ENCODE measurements at regions not wholly inside any gene's neighbourhood (a gene's known extent, or its start where the extent isn't known, plus 50 kb on each side); places are given as distances from the start of the nearest gene placed in this dataset.

GRCh38 chr10:2970190-2970823 lies 97.0 kb upstream of the PFKP start:
- intact Hi-C loops (cut with micrococcal nuclease), result no loop called here
- ChIA-PET POLR2A (interaction anchor here (0.6 kb wide), 1 partner anchor 18 kb away, joined by 3 read pairs; no protein-coding TSS in a partner anchor), CTCF (no interaction called here)
- Mint-ChIP-seq H3K9me3 (no peaks in the 10 kb centered on the region), H3K27me3 (peaks cover 0 to 16% (median 7%) of the 10 kb centered on the region in 5 donors), H3K4me3 (no peak overlapping the region), H3K4me1 (no peaks in the 10 kb centered on the region), H3K27ac (no peak overlapping the region), H3K36me3 (no peaks in the 10 kb centered on the region)
- no peaks in the 10 kb centered on the region for H3K27me3 ChIP-seq (ENCODE audit: control insufficient read depth in 2 of 2, insufficient read depth in 2 of 2, low read length in 2 of 2)
- ATAC-seq, result no peak
- H3K27ac ChIP-seq (ENCODE audit: low read depth, low read length), result no peak overlapping the region
- no peaks in the 10 kb centered on the region for H3K4me1 ChIP-seq (ENCODE audit: control insufficient read depth in 2 of 2, insufficient read depth in 2 of 2, low read length in 2 of 2)
- H3K9me3 ChIP-seq (ENCODE audit: control insufficient read depth in 2 of 3, low read length in 3 of 3), result no peaks in the 10 kb centered on the region
- no peak for DNase-seq
- H3K36me3 ChIP-seq (ENCODE audit: control insufficient read depth in 2 of 3, insufficient read depth in 3 of 3, low read length in 3 of 3), result no peaks in the 10 kb centered on the region
- H3K4me3 ChIP-seq (ENCODE audit: low read length), result no peak overlapping the region

DNA sequence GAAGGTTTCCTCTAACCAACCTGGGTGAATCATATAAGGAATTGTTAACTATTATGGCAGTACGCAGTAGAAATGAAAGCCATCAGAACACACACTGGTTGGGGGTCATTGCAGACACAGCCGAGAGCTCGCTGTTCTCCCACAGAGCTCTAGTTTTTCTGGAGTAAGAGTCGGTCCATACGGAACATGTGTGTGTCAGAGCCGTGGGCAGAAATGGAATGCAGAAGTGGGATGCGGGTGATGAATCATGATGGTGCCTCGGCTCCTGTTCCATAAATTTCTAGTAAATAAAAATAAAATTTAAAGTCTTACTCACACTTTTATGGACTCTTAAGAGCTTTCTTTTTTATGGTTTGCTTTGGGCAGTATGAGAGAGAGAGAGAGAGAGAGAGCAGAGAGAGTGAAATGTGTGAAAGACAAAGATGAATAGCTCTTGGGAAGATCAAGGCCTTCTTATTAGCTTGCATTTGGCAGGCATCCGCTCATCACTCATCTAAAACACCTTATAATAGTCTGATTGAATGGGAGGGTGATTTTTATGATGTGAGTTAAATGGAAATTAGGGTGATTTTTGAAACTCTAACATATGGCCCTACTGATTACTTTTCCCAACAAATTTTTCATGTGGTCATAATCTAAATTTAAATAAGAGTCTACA lies 98.8 kb upstream of the PFKP start:
- ATAC-seq, result no peak
- H3K27ac ChIP-seq (ENCODE audit: low read depth, low read length), result no peak overlapping the region
- no peak for DNase-seq
- H3K36me3 ChIP-seq (ENCODE audit: control insufficient read depth in 2 of 3, insufficient read depth in 3 of 3, low read length in 3 of 3), result no peaks in the 10 kb centered on the region
- Mint-ChIP-seq H3K27me3 (peaks cover 0 to 25% (median 15%) of the 10 kb centered on the region in 5 donors), H3K9me3 (peaks cover 0 to 5% (median 0%) of the 10 kb centered on the region in 11 donors), H3K36me3 (no peaks in the 10 kb centered on the region), H3K4me1 (no peaks in the 10 kb centered on the region), H3K4me3 (no peak overlapping the region), H3K27ac (no peak overlapping the region)
- ChIA-PET POLR2A (no interaction called here), CTCF (interaction anchor here (0.6 kb wide), 1 partner anchor 40 kb away, joined by 3 read pairs; no protein-coding TSS in a partner anchor)
- no peak overlapping the region for H3K4me3 ChIP-seq (ENCODE audit: low read length)
- H3K9me3 ChIP-seq (ENCODE audit: control insufficient read depth in 2 of 3, low read length in 3 of 3), result no peaks in the 10 kb centered on the region
- H3K4me1 ChIP-seq (ENCODE audit: control insufficient read depth in 2 of 2, insufficient read depth in 2 of 2, low read length in 2 of 2), result no peaks in the 10 kb centered on the region
- intact Hi-C loops (cut with micrococcal nuclease), result no loop called here
- H3K27me3 ChIP-seq (ENCODE audit: control insufficient read depth in 2 of 2, insufficient read depth in 2 of 2, low read length in 2 of 2), result no peaks in the 10 kb centered on the region

GRCh38 chr10:2966134-2966533 lies 101.2 kb upstream of the PFKP start:
- Histone ChIP-seq H3K4me3 (ENCODE audit: low read length) (no peak overlapping the region), H3K4me1 (ENCODE audit: control insufficient read depth in 2 of 2, insufficient read depth in 2 of 2, low read length in 2 of 2) (no peaks in the 10 kb centered on the region), H3K36me3 (ENCODE audit: control insufficient read depth in 2 of 3, insufficient read depth in 3 of 3, low read length in 3 of 3) (no peaks in the 10 kb centered on the region), H3K27me3 (ENCODE audit: control insufficient read depth in 2 of 2, insufficient read depth in 2 of 2, low read length in 2 of 2) (no peaks in the 10 kb centered on the region), H3K27ac (ENCODE audit: low read depth, low read length) (no peak overlapping the region), H3K9me3 (ENCODE audit: control insufficient read depth in 2 of 3, low read length in 3 of 3) (no peaks in the 10 kb centered on the region)
- H3K27ac Mint-ChIP-seq, result no peak overlapping the region
- no peak overlapping the region for H3K4me3 Mint-ChIP-seq
- H3K4me1 Mint-ChIP-seq, result no peaks in the 10 kb centered on the region
- H3K36me3 Mint-ChIP-seq, result no peaks in the 10 kb centered on the region
- intact Hi-C loops (cut with micrococcal nuclease), result no loop called here
- H3K9me3 Mint-ChIP-seq, result peaks cover 0 to 5% (median 0%) of the 10 kb centered on the region in 11 donors
- ChIA-PET CTCF (no interaction called here), POLR2A (no interaction called here)
- DNase-seq (no peak), ATAC-seq (no peak)
- peaks cover 6 to 30% (median 15%) of the 10 kb centered on the region in 5 donors for H3K27me3 Mint-ChIP-seq

- intact Hi-C loops (cut with micrococcal nuclease), result no loop called here
- peaks cover 6 to 34% (median 19%) of the 10 kb centered on the region in 5 donors for H3K27me3 Mint-ChIP-seq
- ChIA-PET POLR2A (no interaction called here), CTCF (no interaction called here)
- peaks cover 0 to 5% (median 0%) of the 10 kb centered on the region in 11 donors for H3K9me3 Mint-ChIP-seq
- DNase-seq, result no peak
- Histone ChIP-seq H3K4me3 (ENCODE audit: low read length) (no peak overlapping the region), H3K27ac (ENCODE audit: low read depth, low read length) (no peak overlapping the region), H3K4me1 (ENCODE audit: control insufficient read depth in 2 of 2, insufficient read depth in 2 of 2, low read length in 2 of 2) (no peaks in the 10 kb centered on the region), H3K36me3 (ENCODE audit: control insufficient read depth in 2 of 3, insufficient read depth in 3 of 3, low read length in 3 of 3) (no peaks in the 10 kb centered on the region), H3K9me3 (ENCODE audit: control insufficient read depth in 2 of 3, low read length in 3 of 3) (no peaks in the 10 kb centered on the region), H3K27me3 (ENCODE audit: control insufficient read depth in 2 of 2, insufficient read depth in 2 of 2, low read length in 2 of 2) (no peaks in the 10 kb centered on the region)
- H3K4me3 Mint-ChIP-seq, result no peak overlapping the region
- peaks cover 0 to 1% (median 0%) of the 10 kb centered on the region in 7 donors for H3K4me1 Mint-ChIP-seq
- H3K36me3 Mint-ChIP-seq, result no peaks in the 10 kb centered on the region
- ATAC-seq, result no peak
- no peak overlapping the region for H3K27ac Mint-ChIP-seq
Measured at GRCh38 chr10:2964632-2965296, 102.6 kb upstream of the PFKP start.

GRCh38 chr10:2963889-2964631 lies 103.3 kb upstream of the PFKP start:
- no peaks in the 10 kb centered on the region for H3K36me3 ChIP-seq (ENCODE audit: control insufficient read depth in 2 of 3, insufficient read depth in 3 of 3, low read length in 3 of 3)
- no peaks in the 10 kb centered on the region for H3K4me1 ChIP-seq (ENCODE audit: control insufficient read depth in 2 of 2, insufficient read depth in 2 of 2, low read length in 2 of 2)
- ChIA-PET CTCF (no interaction called here), POLR2A (no interaction called here)
- no peak overlapping the region for H3K4me3 ChIP-seq (ENCODE audit: low read length)
- no peaks in the 10 kb centered on the region for H3K27me3 ChIP-seq (ENCODE audit: control insufficient read depth in 2 of 2, insufficient read depth in 2 of 2, low read length in 2 of 2)
- Mint-ChIP-seq H3K4me1 (peaks cover 0 to 1% (median 0%) of the 10 kb centered on the region in 7 donors), H3K27ac (no peak overlapping the region), H3K4me3 (no peak overlapping the region), H3K27me3 (peaks cover 6 to 36% (median 19%) of the 10 kb centered on the region in 5 donors), H3K36me3 (no peaks in the 10 kb centered on the region), H3K9me3 (peaks cover 0 to 5% (median 0%) of the 10 kb centered on the region in 11 donors)
- DNase-seq, result no peak
- no peak for ATAC-seq
- no peaks in the 10 kb centered on the region for H3K9me3 ChIP-seq (ENCODE audit: control insufficient read depth in 2 of 3, low read length in 3 of 3)
- intact Hi-C loops (cut with micrococcal nuclease), result no loop called here
- no peak overlapping the region for H3K27ac ChIP-seq (ENCODE audit: low read depth, low read length)

- H3K4me1 Mint-ChIP-seq, result peaks cover 0 to 1% (median 0%) of the 10 kb centered on the region in 7 donors
- Histone ChIP-seq H3K9me3 (ENCODE audit: control insufficient read depth in 2 of 3, low read length in 3 of 3) (no peaks in the 10 kb centered on the region), H3K4me3 (ENCODE audit: low read length) (no peak overlapping the region), H3K27me3 (ENCODE audit: control insufficient read depth in 2 of 2, insufficient read depth in 2 of 2, low read length in 2 of 2) (no peaks in the 10 kb centered on the region), H3K27ac (ENCODE audit: low read depth, low read length) (no peak overlapping the region), H3K4me1 (ENCODE audit: control insufficient read depth in 2 of 2, insufficient read depth in 2 of 2, low read length in 2 of 2) (no peaks in the 10 kb centered on the region), H3K36me3 (ENCODE audit: control insufficient read depth in 2 of 3, insufficient read depth in 3 of 3, low read length in 3 of 3) (no peaks in the 10 kb centered on the region)
- ATAC-seq, result no peak
- intact Hi-C loops (cut with micrococcal nuclease), result no loop called here
- ChIA-PET POLR2A (no interaction called here), CTCF (no interaction called here)
- H3K4me3 Mint-ChIP-seq, result no peak overlapping the region
- peaks cover 0 to 5% (median 0%) of the 10 kb centered on the region in 11 donors for H3K9me3 Mint-ChIP-seq
- no peak for DNase-seq
- no peaks in the 10 kb centered on the region for H3K36me3 Mint-ChIP-seq
- H3K27ac Mint-ChIP-seq, result no peak overlapping the region
- H3K27me3 Mint-ChIP-seq, result peaks cover 6 to 32% (median 19%) of the 10 kb centered on the region in 5 donors
Measured at GRCh38 chr10:2962194-2962593, 105.2 kb upstream of the PFKP start.

Data from naive thymus-derived CD4-positive, alpha-beta T cell (primary cell).